Osteocyte (in vitro differentiated cells): ENCODE measurements at regions not wholly inside any gene's neighbourhood (a gene's known extent, or its start where the extent isn't known, plus 50 kb on each side); places are given as distances from the start of the nearest gene placed in this dataset.

Experiments used
- DNase-seq: peaks from one replicate; pipeline ENCODE4 v3.0.0; 2021; ENCODE audit warnings: mixed read lengths; ENCODE audit not compliant: unreplicated experiment; ENCODE audit errors: extremely low spot score
- H3K27ac Mint-ChIP-seq: one replicate; pipeline ENCODE4 v1.8.0; 2021; ENCODE audit warnings: mild to moderate bottlenecking, mixed read lengths; ENCODE audit not compliant: unreplicated experiment
- H3K27me3 Mint-ChIP-seq: one replicate; pipeline ENCODE4 v1.8.0; 2021; ENCODE audit warnings: mixed read lengths; ENCODE audit not compliant: unreplicated experiment
- H3K36me3 Mint-ChIP-seq: one replicate; pipeline ENCODE4 v1.8.0; 2021; ENCODE audit warnings: mixed read lengths; ENCODE audit not compliant: unreplicated experiment
- H3K4me1 Mint-ChIP-seq: one replicate; pipeline ENCODE4 v1.8.0; 2021; ENCODE audit warnings: mixed read lengths; ENCODE audit not compliant: unreplicated experiment
- H3K4me3 Mint-ChIP-seq: one replicate; pipeline ENCODE4 v1.8.0; 2021; ENCODE audit warnings: mild to moderate bottlenecking, moderate library complexity, mixed read lengths; ENCODE audit not compliant: unreplicated experiment
- H3K9me3 Mint-ChIP-seq: one replicate; pipeline ENCODE4 v1.8.0; 2021; ENCODE audit warnings: mixed read lengths; ENCODE audit not compliant: unreplicated experiment
- CTCF ChIP-seq: fragments of 200-600 bp; sonication (generic); IDR thresholded peaks from 2 replicates; pipeline ENCODE4 v1.5.0; 2021; ENCODE audit warnings: antibody characterized with exemption, mild to moderate bottlenecking, moderate library complexity

- H3K4me1 Mint-ChIP-seq, result peaks cover under 1% of the 10 kb centered on the region
- H3K27ac Mint-ChIP-seq, result no peak overlapping the region
- peaks cover 16% of the 10 kb centered on the region for H3K27me3 Mint-ChIP-seq
- H3K36me3 Mint-ChIP-seq, result no peaks in the 10 kb centered on the region
- TF ChIP-seq CTCF, result no peak
- no peaks in the 10 kb centered on the region for H3K9me3 Mint-ChIP-seq
- DNase-seq, result no peak
- H3K4me3 Mint-ChIP-seq, result no peak overlapping the region
Measured at GRCh38 chr11:2071748-2072385, 67.3 kb downstream of the IGF2 start.
